SW 1271 (cell line): ENCODE measurements at regions not wholly inside any gene's neighbourhood (a gene's known extent, or its start where the extent isn't known, plus 50 kb on each side); places are given as distances from the start of the nearest gene placed in this dataset.

ENCODE experiments used
- DNase-seq, 2 experiments: peaks; one replicate each; lab custom pipeline; 2025; lab: John Stamatoyannopoulos, UW

DNA sequence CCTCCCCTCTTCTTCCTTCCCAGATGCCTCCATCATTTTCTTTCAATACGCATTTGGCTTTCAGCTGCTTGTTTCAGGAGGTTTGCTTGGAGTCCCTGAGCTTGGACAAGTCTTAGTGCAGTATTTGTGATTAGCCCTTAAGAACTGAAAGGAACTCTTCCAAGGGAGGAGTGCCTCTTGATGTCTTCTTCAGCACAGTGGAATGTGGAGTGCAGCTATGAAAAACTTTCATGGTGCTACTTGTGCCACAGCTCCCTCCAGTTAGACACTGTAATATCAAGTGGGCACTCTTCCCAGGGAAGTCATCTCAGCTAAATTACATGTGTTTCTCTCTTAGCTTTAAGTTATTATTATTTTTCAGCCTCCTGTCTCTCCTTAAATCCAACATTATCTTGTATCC is 173.1 kb downstream of the NECTIN3 start:
- DNase-seq = no peak

GRCh38 chr3:111246967-111247760 is 175.5 kb downstream of the NECTIN3 start:
- peak in 1 of 2 experiments; percentile 9 for DNase-seq

DNA sequence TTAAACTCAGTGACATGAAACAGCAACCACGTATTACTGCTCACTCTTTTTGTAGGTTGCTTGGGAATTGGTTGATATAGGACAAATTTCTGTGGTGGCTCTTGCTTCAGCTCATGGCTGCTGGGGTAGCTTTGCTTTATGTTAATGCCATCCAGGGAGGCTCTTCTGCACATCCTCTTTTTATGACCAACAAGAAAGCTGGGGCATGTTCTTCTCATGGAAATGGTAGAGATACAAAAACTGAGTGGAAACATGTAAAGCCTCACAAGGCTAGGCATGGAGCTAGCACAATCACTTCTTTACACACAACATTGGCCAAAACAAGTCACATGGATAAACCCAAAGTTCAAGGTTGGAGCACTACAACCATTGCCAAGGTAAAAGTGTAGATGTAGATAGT is 176.8 kb downstream of the NECTIN3 start:
- DNase-seq = no peak

DNA sequence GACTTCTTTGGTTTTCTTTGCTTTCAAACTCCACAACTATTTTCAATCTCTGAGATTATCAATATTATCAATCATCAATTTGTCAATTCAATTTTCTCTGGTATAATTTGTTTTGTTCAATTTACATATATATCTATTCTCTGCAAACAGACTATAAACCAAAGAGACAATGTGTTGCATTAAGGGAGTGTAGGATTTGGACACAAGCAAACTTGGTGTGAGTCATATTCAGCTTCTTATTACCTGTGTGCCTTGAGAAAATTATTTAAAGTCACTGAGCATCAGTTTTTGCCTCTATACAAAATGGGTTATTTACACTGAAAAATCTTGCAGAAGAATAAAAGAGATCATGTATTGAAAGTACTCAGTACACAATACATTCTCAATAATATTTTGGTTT is 177.8 kb downstream of the NECTIN3 start:
- no peak for DNase-seq

DNA sequence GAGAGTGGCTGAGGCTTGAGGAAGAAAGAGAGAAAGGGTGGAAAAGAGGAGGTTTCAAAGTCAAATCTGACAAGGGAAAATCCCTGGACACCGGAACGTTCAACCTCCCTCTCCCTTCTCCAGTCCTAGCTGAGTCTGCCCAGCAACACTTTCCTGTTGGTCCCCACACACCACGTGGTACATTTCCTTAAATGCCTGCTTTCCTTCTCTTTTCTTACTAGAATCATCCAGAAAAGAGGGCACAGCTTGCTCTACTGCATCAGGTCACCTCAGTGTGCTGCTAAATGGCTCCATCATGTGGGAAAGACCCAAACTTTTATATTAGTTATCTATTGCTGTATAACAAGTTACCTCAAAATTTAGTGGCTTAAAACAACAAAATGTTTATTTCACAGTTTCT is 181.2 kb downstream of the NECTIN3 start:
- DNase-seq = peak; percentile 3 to 44

DNA sequence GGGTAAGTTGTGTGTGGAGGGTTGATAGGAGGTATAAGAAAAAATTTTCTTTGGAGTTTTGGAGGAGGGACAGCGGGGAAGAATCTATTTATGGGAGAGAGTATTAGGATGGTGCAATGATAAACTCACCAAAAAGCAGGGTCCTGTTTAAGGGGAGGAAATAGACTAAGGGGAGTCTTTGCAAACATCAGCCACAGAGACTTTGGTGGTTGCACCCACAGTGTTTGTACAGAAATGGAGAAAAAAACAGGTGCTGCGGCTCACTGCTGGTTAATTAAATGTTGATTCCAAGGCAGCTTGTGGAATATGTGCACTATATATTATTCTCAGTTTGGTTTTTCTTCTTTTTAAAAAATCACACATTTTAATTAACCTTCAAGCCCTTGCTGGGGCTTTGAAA is 182.1 kb downstream of the NECTIN3 start:
- DNase-seq = no peak

- no peak for DNase-seq
Observed at GRCh38 chr3:111260878-111261277, 189.3 kb downstream of the NECTIN3 start.

GRCh38 chr3:111269777-111270176 is 198.2 kb downstream of the NECTIN3 start:
- DNase-seq = no peak

DNA sequence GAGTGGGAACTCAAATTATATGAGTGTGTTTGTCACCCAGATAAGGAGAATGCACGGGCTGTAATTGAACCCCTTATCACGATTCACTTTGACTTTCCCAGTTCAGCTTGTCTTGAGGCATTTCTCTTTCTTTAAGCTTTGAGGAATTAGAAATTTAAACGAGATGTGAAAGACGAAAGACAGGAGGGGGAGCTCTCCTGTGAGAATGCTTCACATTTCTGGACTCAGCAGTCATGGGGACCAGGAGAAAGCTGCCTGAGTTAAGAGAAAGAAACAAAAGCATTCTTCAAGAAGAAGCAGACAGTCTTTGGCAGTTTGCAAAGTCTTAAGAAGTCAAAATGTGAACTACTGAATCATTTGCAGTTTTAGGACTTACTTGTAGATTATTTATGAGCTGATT is 205.6 kb downstream of the NECTIN3 start:
- no peak for DNase-seq

DNA sequence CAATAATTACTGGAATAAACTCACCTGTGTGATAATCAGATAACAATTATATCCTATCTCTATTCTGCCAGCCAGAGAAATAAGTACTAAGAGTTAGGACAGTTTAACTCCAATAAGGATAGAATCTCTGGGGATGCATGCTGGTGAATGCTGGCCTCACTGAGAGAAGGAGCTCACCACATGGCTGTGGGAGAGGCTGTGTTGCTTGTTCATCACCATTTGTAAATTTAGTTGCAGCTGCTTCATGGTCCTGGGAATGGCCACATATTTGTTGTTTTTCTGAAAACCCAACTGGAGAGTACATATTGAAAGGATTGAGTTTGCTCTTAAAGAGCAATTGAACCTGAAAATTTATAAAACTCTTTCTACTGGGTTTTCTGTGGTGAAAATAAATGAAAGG is 207.3 kb downstream of the NECTIN3 start:
- DNase-seq = no peak

- no peak for DNase-seq
Observed at GRCh38 chr3:111282024-111282423, 210.4 kb downstream of the NECTIN3 start.

- DNase-seq = no peak
Observed at GRCh38 chr3:111283165-111283564, 211.5 kb downstream of the NECTIN3 start.

GRCh38 chr3:111284503-111285183 is 213.0 kb downstream of the NECTIN3 start:
- DNase-seq = no peak

DNA sequence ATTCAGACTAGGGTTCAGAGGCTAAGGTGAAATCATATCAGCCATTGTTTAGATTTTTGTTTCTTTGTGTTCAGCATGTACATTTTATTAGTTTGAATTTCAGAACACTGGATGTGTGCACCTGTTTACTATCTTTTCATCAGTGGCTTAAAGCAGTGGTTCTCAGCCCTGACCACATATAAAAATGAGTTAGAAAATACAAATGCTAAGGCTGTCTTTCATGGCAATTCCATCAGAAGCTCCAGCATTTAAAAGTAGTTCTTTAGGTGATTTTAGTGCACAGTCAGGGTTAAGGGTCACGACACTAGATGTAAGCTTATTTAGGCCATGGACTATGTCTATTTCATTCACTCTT is 213.5 kb downstream of the NECTIN3 start:
- DNase-seq = no peak

DNA sequence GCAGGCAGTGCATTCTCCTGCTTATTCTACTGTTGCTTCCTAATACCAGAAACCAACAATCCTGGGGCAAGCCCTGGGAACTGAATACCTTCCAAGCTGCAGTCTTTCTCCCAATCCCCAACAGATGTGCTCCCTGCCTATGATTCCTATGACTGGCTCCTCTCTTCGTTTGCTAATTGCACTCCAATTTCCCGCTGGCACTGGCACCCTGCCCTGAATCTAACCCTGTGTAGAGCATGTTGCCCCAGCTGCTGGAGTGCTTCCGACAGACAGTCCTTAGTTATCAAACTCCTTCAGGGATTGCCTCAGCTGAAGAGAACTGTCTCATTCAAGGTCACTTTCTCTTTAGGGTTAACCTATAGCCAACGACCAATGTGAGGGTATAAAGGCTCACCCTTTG is 214.1 kb downstream of the NECTIN3 start:
- no peak for DNase-seq

DNA sequence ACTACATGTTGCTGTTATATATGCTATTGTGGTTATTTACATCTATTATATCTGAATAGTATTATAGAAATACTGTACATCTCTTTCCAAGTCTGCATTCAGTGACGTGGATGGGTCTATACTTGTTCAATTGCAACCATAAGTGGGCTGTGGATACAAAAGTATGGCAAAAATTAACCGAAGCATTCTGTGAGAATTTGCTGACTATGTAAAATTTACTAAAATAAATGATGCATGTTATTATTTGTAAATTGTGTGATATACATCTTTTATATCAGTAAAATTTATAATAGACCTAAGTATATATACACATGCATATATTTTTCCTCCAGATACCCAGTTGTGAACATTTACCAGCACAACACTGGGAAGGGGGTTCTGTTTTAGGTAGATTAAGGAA is 215.1 kb downstream of the NECTIN3 start:
- no peak for DNase-seq

- DNase-seq = no peak
Observed at GRCh38 chr3:111292117-111292516, 220.5 kb downstream of the NECTIN3 start.

- no peak for DNase-seq
Observed at GRCh38 chr3:111299192-111299615, 227.6 kb downstream of the NECTIN3 start.

GRCh38 chr3:111301238-111301798 is 229.7 kb downstream of the NECTIN3 start:
- no peak for DNase-seq

- DNase-seq = no peak
Observed at GRCh38 chr3:111302063-111302462, 230.4 kb downstream of the NECTIN3 start.

GRCh38 chr3:111303760-111304159 is 232.1 kb downstream of the NECTIN3 start:
- DNase-seq = no peak

- no peak for DNase-seq
Observed at GRCh38 chr3:111307676-111308075, 234.3 kb upstream of the CD96 start.

- no peak for DNase-seq
Observed at GRCh38 chr3:111311126-111311525, 230.9 kb upstream of the CD96 start.
